HG03139 (cell line): ENCODE measurements at regions not wholly inside any gene's neighbourhood (a gene's known extent, or its start where the extent isn't known, plus 50 kb on each side); places are given as distances from the start of the nearest gene placed in this dataset.
"Not testable (repeated sequence)": the region's sequence is repeated elsewhere in the genome, so short reads cannot be mapped to it uniquely, and the experiment has no call there.

Experiments
- ATAC-seq: cut with Tn5 transposase; IDR thresholded peaks from one replicate; pipeline ENCODE4 v1.9.1; 2021; ENCODE audit not compliant: unreplicated experiment

DNA sequence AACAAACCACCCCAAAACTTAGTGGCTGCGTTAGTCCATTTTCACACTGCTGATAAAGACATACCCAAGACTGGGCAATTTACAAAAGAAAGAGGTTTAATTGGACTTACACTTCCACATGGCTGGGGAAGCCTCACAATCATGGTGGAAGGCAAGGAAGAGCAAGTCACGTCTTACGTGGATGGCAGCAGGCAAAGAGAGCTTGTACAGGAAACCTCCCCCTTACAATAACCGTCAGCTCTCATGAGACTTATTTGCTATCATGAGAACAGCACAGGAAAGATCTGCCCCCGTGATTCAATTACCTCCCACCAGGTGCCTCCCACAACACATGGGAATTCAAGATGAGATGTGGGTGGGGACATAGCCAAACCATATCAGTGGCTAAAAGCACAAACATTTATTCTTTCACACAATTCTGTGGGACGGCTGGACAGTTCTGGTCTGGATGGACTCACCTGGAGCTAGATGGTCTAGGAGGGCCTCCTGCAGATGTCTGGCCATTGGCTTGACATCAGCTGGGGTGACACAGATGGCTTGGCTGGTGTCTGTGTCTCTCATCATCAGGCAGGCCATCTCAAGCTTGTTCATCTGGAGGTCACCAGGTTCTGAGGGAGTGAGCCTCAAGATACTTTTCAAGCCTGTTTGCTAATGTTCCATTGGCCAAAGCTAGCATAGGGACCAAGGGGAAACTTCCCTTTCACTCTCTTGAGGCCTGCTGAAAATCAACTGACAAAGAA is 104.1 kb downstream of the SMIM20 start:
- not testable (repeated sequence) for ATAC-seq

DNA sequence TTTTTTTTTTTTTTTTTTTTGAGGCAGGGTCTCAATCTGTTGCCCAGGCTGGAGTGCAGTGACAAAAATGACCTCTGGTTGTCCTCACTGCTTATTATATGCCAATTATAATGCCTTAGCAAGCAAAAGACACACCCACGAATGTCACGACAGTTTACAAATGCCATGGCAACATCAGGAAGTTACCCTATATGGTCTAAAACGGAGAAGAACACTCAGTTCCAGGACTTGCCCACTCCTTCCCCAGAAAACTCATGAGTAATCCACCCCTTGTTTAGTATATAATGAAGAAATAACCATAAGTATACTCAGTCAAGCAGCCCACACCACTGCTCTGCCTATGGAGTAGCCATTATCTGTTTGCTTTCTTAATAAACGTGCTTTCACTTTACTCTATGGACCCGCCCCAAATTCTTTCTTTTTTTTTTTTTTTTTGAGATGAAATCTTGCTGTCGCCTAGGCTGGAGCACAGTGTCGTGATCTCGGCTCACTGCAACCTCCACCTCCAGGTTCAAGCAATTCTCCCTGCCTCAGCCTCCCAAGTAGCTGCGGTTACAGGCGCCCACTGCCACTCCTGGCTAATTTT is 106.2 kb downstream of the SMIM20 start:
- ATAC-seq: no peak

DNA sequence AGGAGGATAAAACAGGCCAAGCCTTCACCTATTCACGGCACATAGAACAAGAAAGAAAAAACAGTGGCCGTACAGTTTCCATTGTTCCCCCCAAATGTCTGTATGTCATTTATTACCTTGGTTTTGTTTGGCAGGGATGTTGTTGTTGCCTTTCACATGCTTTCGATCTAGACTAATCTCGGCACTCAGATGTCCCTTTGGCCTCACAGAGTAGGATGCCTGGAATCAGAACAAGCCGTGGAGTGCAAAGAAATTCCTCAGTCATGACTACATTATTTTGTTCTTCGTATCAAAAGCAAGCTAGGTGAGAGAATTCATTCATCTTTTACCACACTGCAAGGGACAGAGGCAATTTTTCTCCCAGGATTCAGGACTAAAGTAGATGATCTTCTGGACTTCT is 106.9 kb downstream of the SMIM20 start:
- no peak for ATAC-seq

DNA sequence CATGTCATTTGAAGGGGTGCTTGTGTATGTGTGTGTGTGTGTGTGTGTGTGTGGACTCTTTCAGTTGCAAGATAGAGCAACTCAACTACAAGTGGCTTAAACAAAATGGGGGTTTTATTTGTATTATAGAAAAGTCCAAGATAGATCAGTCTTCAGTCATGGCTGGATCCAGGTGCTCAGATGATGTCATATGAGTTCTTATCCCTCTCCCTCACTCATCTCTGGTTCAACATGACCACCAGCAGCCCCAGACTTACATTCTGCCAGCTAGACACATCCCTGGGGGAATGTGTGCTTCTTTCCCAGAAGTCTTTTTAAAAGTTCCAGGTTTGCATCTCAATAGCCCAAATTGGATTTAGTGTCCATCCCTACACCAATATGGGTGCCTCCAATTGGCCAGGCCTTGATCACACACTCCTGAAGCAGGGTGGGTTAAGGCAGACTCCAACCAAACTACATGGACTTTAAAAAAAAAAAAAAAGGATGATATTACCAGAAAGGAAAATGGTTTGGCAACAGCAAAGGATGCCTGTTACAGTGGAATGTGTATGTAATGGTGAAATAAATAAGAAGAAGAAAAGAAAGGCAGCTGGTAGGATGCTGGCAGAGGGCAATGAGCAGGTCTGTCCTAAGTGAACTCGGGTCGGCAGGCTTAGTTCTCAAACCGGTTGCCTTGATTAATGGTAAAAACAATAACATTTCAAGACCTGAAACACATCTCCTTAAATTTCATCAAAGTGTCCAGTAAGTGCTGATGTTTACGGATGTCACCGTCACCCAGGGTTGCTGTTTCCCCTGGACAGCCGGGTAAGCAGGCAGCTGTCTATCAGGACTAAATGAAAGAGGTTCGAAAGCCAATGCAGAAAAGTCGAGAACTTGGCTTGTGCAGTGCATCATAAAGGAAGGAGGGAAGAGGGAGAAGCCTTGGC is 107.7 kb downstream of the SMIM20 start:
- ATAC-seq: no peak

- no peak for ATAC-seq
Observed at GRCh38 chr4:26022346-26023202, 108.6 kb downstream of the SMIM20 start.

DNA sequence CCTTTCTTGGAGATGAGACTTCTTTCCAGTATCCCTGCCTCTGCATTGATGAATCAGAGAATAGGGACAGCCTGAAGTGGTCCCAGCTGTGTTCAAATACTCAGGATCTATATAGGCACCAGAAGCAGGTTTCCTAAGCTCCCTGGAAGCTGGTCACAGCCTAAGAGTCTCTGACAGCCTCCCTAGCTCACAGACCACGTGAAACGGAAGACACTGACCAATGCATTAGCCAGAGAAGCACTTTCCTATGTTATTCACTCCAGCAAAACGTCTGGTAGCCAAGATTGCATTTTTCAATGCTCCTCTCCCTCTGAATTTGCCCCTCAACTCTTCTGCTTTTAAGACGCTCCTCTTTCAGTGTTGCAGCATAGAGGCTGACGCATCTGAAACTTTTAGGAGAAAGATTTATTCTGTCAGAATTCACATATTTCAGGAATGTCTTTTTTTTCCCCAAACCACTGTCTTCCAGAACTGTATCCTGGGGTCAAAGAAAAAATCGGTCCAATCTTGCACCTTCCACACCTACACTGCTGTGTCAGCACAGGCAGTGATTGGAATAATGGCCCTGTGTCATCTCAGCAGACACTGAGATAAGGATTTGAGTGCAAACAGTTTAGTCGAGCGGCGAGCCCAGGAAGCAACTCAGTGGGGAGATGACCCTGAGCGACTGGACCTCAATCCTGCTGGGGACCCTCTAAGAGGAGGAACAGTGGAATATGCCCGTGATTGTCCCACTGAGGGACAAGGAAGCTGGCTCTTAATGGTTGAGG is 109.4 kb downstream of the SMIM20 start:
- no peak for ATAC-seq

- no peak for ATAC-seq
Observed at GRCh38 chr4:26024079-26024478, 110.1 kb downstream of the SMIM20 start.

GRCh38 chr4:26028133-26028792 is 114.2 kb downstream of the SMIM20 start:
- ATAC-seq: no peak

DNA sequence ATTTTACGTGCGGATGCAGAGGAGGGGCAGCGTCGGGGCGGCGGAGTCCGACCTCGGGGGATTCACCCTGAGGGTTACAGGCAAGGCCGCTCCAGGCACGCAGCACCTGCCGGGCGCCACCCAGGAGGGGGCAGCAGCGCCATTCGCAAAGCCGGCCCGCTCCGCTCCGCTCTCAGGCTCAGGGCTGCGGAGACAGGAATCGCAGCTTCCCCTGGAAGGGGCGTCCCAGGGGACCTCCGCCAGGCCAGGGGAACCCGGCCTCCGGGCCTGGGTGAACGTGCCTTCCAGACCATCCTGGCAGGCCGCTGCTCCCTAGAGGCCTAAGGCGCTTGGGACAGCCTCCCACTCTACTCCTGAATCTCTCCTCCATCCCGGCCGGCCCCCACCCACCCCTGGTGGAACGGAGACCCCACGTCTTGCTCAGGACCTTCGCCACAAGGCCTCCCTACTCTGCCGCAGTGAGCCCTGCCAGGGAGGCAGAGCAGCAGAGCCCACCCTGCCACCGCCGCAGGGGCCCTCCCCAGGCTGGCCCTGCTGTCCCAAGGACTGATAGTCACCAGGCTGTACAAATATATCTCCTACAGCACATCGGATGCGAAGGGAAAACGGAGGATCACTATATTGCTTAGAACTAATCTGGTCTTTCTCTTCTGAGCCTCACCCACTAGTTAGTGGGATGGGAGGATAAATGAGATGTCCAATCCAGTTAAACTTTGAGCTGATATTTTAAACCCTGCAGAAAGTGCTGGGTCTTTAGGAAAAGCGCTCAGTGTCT is 115.0 kb downstream of the SMIM20 start:
- ATAC-seq: peak; percentile 85

GRCh38 chr4:26029568-26030131 is 115.6 kb downstream of the SMIM20 start:
- ATAC-seq: no peak

- no peak for ATAC-seq
Observed at GRCh38 chr4:26030260-26030667, 116.2 kb downstream of the SMIM20 start.

DNA sequence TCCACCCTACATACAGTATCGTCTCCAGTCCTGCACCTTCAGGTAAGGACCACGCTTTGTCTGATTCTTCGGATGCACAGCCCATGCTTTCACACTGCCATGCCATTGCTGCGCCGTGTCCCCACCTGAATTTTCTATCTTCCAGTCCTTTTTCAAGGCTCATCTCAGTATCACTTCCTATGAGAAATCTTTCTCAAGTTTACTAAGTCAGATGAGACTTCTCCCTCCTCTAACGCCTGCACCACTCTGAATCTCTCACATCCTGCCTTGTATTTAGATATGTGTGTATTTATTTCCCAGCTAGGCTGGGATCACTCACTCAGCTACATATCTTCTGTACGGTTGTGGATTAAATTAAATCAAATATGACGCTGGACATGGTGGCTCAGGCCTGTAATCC is 116.8 kb downstream of the SMIM20 start:
- no peak for ATAC-seq

GRCh38 chr4:26031704-26032103 is 117.7 kb downstream of the SMIM20 start:
- no peak for ATAC-seq

- ATAC-seq: no peak
Observed at GRCh38 chr4:26032142-26032541, 118.1 kb downstream of the SMIM20 start.

DNA sequence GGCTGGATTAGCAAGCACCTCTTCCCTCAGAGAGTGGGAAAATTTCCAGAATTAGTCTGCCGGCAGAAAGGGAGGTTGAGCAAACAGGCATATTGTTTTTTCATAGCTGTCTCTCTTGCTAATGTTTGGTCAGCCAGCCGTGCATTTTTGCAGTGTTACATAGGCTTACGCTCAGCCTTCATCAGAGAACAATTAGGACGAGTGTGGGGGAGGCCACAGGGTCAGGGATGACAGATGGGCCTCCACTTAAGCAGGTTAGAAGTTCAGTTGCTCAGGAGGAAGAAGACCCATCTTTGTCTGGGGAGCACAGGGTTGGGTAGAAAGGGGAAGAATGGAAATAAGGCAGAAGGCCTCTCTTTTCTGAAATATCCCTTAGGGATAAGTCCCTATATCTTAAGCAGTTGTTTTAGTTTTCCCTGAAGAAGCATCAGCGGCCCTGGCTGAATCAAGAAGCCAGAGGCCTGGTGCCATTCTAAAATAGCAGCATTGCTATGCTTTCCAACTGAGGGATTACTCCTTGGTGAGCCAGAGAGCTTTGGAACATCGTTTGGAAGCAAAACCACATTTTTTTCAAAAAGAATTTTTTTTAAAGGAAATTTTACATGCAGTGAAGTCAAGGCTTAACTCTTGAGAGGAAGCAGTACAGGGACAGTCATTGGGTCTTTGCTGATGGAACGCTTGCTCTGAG is 118.8 kb downstream of the SMIM20 start:
- ATAC-seq: no peak

DNA sequence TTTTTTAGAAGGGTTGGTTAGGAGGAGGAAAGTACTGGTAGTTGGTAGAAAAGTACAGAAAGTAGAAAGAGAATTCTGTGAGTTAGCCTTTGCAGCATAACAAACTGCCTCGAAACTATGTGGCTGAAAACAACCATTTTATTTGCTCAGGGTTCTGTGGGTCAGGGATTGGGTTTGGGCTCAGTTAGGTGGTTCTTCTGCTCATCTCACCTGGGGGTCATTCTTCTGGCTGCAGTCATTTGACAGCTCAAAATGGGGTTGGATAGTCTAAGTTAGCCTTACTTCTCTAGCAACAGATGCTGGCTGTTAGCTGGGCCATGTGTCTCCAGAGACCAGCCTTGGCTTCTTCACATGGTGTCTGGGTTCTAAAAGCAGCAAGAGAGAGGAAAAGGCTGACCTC is 119.4 kb downstream of the SMIM20 start:
- no peak for ATAC-seq

DNA sequence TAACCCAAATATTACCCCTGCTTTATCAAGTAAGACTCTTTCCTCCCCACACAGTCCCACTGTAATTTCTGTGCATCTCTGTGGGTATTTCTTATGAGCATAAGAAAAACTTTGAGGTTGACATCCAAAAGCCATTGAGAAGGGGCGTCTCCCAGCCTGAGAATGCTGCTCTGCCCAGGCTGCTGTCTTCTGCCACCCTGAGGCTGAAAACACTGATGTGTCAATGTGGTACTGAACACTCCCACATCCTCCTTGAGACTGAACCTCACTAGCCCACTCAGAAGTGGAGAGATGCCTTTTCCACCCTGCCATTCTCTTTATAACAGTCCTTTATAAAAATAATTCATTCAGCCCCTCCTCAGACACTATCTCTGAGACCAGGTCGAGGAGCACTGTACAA is 120.8 kb downstream of the SMIM20 start:
- no peak for ATAC-seq

DNA sequence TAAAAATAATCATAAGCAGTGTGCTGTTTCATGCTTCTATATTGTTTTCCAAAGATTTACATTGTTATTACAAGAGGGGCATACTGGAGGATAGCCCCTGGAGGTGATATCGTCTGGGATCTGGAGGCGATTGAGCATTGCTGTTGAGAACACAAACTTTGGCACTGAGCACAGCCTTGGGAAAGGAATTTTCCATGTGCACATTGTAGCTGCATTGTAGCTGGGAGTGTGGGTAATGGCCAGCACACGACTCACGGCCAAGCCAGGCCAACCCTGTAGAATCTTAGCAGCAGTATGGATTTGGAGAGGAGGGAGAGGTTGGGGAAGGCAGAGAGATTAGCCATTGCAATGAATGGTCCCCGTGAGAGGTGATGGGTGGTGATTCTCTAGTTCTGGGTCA is 121.9 kb downstream of the SMIM20 start:
- no peak for ATAC-seq
